Heart left ventricle (tissue), 16 donors: ENCODE measurements at regions not wholly inside any gene's neighbourhood (a gene's known extent, or its start where the extent isn't known, plus 50 kb on each side); places are given as distances from the start of the nearest gene placed in this dataset.

Source experiments
- ATAC-seq, 4 donors: fragments of 200-7000 bp; cut with Tn5 transposase; one replicate each; pipeline ENCODE4 v1.9.1; 2020 to 2022; ENCODE audit warnings: moderate library complexity in 4 of 4, mild to moderate bottlenecking in 3 of 4, moderate number of reproducible peaks in 1 of 4
- DNase-seq, 5 donors: peaks; one replicate each; pipeline ENCODE4 v3.0.0-alpha.2; 2020
- H3K27ac ChIP-seq, 12 donors: fragments of 200-600 bp; sonication (generic) in 4 of 12; one replicate each; pipeline versions ENCODE4 v1.5.0 to v1.8.0; 2016 to 2022; ENCODE audit warnings: mild to moderate bottlenecking in 2 of 12
- H3K27me3 ChIP-seq, 9 donors: fragments of 200-600 bp; sonication (generic) in 2 of 9; one replicate each; pipeline versions ENCODE4 v1.5.1 to v1.8.0; 2016 to 2022; ENCODE audit warnings: mild to moderate bottlenecking in 3 of 9
- H3K36me3 ChIP-seq, 9 donors: fragments of 200-600 bp; sonication (generic) in 2 of 9; one replicate each; pipeline versions ENCODE4 v1.5.0 to v1.8.0; 2018 to 2022; ENCODE audit warnings: mild to moderate bottlenecking in 2 of 9
- H3K4me1 ChIP-seq, 12 donors: fragments of 200-600 bp; sonication (generic) in 4 of 12; one replicate each; pipeline versions ENCODE4 v1.5.0 to v1.8.0; 2016 to 2022; ENCODE audit warnings: mild to moderate bottlenecking in 3 of 12
- H3K4me3 ChIP-seq, 12 donors: fragments of 200-600 bp; sonication (generic) in 4 of 12; one replicate each; pipeline versions ENCODE4 v1.5.0 to v1.8.0; 2017 to 2022; ENCODE audit warnings: mild to moderate bottlenecking in 9 of 12, moderate library complexity in 4 of 12
- H3K9me3 ChIP-seq, 12 donors: fragments of 200-600 bp; sonication (generic) in 4 of 12; one replicate each; pipeline versions ENCODE4 v1.5.0 to v1.8.0; 2016 to 2022; ENCODE audit warnings: mild to moderate bottlenecking in 1 of 12
- POLR2A ChIP-seq, 2 donors: fragments of 450-650 bp; IDR thresholded peaks; one replicate each; pipeline ENCODE4 v1.6.1; 2017; ENCODE audit warnings: antibody characterized with exemption in 2 of 2, mild to moderate bottlenecking in 2 of 2, moderate library complexity in 2 of 2
- WGBS, 4 donors: extraction: QIAGEN DNeasy Blood & Tissue Kit in 2 of 4; methylation state at CpG; one replicate each; pipeline versions ENCODE4 v1.1.5 to v1.1.7; 2013 to 2018; 5-methylcytosine and 5-hydroxymethylcytosine counted together
- intact Hi-C, 10 donors: fragments of 100-400 bp; cut with DNase I; formaldehyde crosslinking; loops; one replicate each; pipeline versions ENCODE4 v1.11.1 to v1.14.2; 2022
- TF ChIP-seq, protein P1 (sequence below), 12 donors: fragments of 200-600 bp; sonication (generic) in 4 of 12; IDR thresholded peaks; one replicate each; pipeline versions ENCODE4 v1.5.0 to v1.8.0; 2018 to 2022; ENCODE audit warnings: antibody characterized with exemption in 12 of 12, mild to moderate bottlenecking in 5 of 12
- donor health status: ischemic (EF 13 %, LVEDD 7.1; RV severe dilation, severe dysfunction).
- donor health status: healthy with polysubstance abuse.
- donor health status: DM: no; HTN: yes; CAD: no.
- donor health status: DM: no; HTN: no; CAD: no.
- donor health status: ischemic (EF 25% LVEDD 6.9; RV normal size, moderate dysfunction).
- donor health status: ischemic (EF 25% LVEDD 5.7; RV mildly dilated, moderate dysfunction).
- donor health status: healthy.
- donor health status: DM: yes; HTN: yes; CAD: no.
- donor health status: ischemic (EF 35%, LVEDD 5.7; RV mildly dilated, moderate dysfunction).
- donor health status: nonischemic (EF 11% LVEDD 7.7; RV severe dilation, severe dysfunction).
- donor health status: DM: yes; HTN: yes; CAD: no.
- donor health status: PGD.
- donor health status: ischemic (EF 29% LVEDD 5.4; RV normal size, mild dysfunction).
- donor health status: nonischemic (EF 23%, LVEDD 6.1; RV moderate dilation, normal function).

- intact Hi-C loops = no loop called here
- Histone ChIP-seq H3K4me3 (no peak overlapping the region), H3K9me3 (no peaks in the 10 kb centered on the region), H3K36me3 (no peaks in the 10 kb centered on the region), H3K4me1 (no peaks in the 10 kb centered on the region), H3K27me3 (no peaks in the 10 kb centered on the region), H3K27ac (no peak overlapping the region)
- ATAC-seq (no peak), DNase-seq (no peak)
- TF ChIP-seq, protein P1, sequence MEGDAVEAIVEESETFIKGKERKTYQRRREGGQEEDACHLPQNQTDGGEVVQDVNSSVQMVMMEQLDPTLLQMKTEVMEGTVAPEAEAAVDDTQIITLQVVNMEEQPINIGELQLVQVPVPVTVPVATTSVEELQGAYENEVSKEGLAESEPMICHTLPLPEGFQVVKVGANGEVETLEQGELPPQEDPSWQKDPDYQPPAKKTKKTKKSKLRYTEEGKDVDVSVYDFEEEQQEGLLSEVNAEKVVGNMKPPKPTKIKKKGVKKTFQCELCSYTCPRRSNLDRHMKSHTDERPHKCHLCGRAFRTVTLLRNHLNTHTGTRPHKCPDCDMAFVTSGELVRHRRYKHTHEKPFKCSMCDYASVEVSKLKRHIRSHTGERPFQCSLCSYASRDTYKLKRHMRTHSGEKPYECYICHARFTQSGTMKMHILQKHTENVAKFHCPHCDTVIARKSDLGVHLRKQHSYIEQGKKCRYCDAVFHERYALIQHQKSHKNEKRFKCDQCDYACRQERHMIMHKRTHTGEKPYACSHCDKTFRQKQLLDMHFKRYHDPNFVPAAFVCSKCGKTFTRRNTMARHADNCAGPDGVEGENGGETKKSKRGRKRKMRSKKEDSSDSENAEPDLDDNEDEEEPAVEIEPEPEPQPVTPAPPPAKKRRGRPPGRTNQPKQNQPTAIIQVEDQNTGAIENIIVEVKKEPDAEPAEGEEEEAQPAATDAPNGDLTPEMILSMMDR (IDR thresholded peaks at IDR 0.05) = no peak
- TF ChIP-seq POLR2A (IDR thresholded peaks at IDR 0.05) = no peak
- 85 to 96% (median 93%) methylated on average over 2 of the region's 2 CpGs for WGBS, 4 donors
Observed at GRCh38 chr6:8679823-8680222, 244.5 kb upstream of the SLC35B3 start.

DNA sequence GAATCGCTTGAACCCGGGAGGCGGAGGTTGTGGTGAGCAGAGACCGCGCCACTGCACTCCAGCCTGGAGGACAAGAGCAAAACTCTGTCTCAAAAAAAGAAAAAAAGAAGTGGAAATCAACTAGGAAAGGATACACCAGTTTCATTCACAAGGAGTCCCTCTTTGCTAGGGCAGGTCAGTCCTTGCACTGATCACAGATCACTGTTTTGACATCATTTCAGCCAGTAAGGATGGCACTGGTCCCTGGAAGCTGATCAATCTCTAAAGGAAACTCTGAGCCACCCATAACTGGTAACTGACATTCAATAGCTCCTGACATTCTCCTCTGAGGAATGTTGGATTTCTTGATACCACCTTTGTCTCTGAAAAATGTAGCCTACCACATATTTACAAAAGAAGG, 243.1 kb upstream of the SLC35B3 start:
- Histone ChIP-seq H3K4me3 (no peak overlapping the region), H3K36me3 (no peaks in the 10 kb centered on the region), H3K9me3 (no peaks in the 10 kb centered on the region), H3K4me1 (no peaks in the 10 kb centered on the region), H3K27me3 (no peaks in the 10 kb centered on the region), H3K27ac (no peak overlapping the region)
- 95 to 99% (median 96%) methylated on average over 5 of the region's 5 CpGs for WGBS, 4 donors
- no peak for ATAC-seq
- TF ChIP-seq, protein P1 (IDR thresholded peaks at IDR 0.05) = no peak
- TF ChIP-seq POLR2A (IDR thresholded peaks at IDR 0.05) = no peak
- intact Hi-C loops = no loop called here
- no peak for DNase-seq

DNA sequence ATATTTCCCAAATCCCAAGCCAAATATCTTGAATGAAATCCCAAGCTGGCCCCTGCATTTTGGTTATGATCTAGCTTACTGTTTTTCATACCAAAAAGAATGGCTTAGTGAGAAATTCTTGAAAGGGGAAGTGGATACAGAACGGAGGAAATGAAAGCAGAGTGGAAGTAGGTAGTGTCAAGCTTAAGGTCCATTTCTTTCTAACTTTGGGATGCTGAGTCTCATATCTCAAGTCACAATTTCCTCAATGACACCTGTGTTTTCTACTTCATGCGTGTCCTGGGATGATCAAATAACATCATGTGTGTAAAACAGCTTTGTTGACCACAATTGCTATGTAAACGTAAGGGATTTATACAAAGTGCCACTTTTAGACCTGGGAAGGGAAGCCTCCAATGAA, 238.8 kb upstream of the SLC35B3 start:
- no peak for DNase-seq
- no peaks in the 10 kb centered on the region for H3K9me3 ChIP-seq
- intact Hi-C loops = no loop called here
- H3K27me3 ChIP-seq = no peaks in the 10 kb centered on the region
- H3K4me3 ChIP-seq = no peak overlapping the region
- no peak for TF ChIP-seq POLR2A (IDR thresholded peaks at IDR 0.05)
- TF ChIP-seq, protein P1 (IDR thresholded peaks at IDR 0.05) = no peak
- H3K27ac ChIP-seq = no peak overlapping the region
- no peak for ATAC-seq
- 78 to 90% (median 85%) methylated on average over 3 of the region's 3 CpGs for WGBS, 4 donors
- no peaks in the 10 kb centered on the region for H3K36me3 ChIP-seq
- no peaks in the 10 kb centered on the region for H3K4me1 ChIP-seq

DNA sequence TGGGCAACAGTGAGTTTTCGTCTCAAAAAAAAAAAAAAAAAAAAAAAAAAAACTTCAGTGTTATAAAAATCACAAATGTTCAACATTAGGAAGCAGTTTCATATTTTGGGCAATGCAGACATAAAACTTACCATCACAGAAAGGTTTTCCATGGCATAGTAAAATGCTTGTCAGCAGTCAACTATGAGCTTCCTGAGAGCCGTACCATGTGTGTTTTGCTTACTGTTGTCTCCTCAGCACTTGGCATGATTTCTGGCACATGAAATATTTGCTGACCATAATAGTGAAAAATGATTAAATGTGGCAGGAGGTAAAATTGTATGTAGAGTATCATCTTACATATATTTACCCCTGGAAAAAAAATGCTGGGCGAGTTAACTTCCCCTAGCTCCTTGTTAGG, 237.5 kb upstream of the SLC35B3 start:
- no peaks in the 10 kb centered on the region for H3K4me1 ChIP-seq
- DNase-seq = no peak
- no peaks in the 10 kb centered on the region for H3K36me3 ChIP-seq
- no peaks in the 10 kb centered on the region for H3K9me3 ChIP-seq
- ATAC-seq = no peak
- H3K27me3 ChIP-seq = no peaks in the 10 kb centered on the region
- WGBS, 4 donors = 80 to 89% (median 88%) methylated on average over 3 of the region's 3 CpGs
- no peak overlapping the region for H3K4me3 ChIP-seq
- no peak for TF ChIP-seq POLR2A (IDR thresholded peaks at IDR 0.05)
- TF ChIP-seq, protein P1 (IDR thresholded peaks at IDR 0.05) = no peak
- intact Hi-C loops = no loop called here
- no peak overlapping the region for H3K27ac ChIP-seq
